Activated T-helper 17 cell treated with anti-CD3 and anti-CD28 coated beads, Interleukin-2, amount 50 U/mL, for 72 hours (primary cell): ENCODE measurements at regions not wholly inside any gene's neighbourhood (a gene's known extent, or its start where the extent isn't known, plus 50 kb on each side); places are given as distances from the start of the nearest gene placed in this dataset.

Experiments
- ATAC-seq: fragments of 150-1000 bp; cut with Tn5 transposase; replicated peaks from 2 replicates; pipeline ENCODE4 v1.10.0; 2021; ENCODE audit warnings: mild to moderate bottlenecking, moderate library complexity
- H3K27ac Mint-ChIP-seq: one replicate; pipeline ENCODE4 v1.8.0; 2022; ENCODE audit warnings: mixed read lengths
- H3K27me3 Mint-ChIP-seq: one replicate; pipeline ENCODE4 v1.8.0; 2022; ENCODE audit warnings: mixed read lengths
- H3K36me3 Mint-ChIP-seq: one replicate; pipeline ENCODE4 v1.8.0; 2022; ENCODE audit warnings: low read depth, mild to moderate bottlenecking, mixed read lengths
- H3K4me1 Mint-ChIP-seq: one replicate; pipeline ENCODE4 v1.8.0; 2022; ENCODE audit warnings: mixed read lengths
- H3K4me3 Mint-ChIP-seq: one replicate; pipeline ENCODE4 v1.8.0; 2022; ENCODE audit warnings: mild to moderate bottlenecking, mixed read lengths
- H3K9me3 Mint-ChIP-seq: one replicate; pipeline ENCODE4 v1.8.0; 2022; ENCODE audit warnings: mixed read lengths

- H3K4me1 Mint-ChIP-seq, result no peaks in the 10 kb centered on the region
- no peak overlapping the region for H3K4me3 Mint-ChIP-seq
- no peaks in the 10 kb centered on the region for H3K27me3 Mint-ChIP-seq
- ATAC-seq, result no peak
- peaks cover 14% of the 10 kb centered on the region for H3K36me3 Mint-ChIP-seq
- H3K9me3 Mint-ChIP-seq, result no peaks in the 10 kb centered on the region
- no peak overlapping the region for H3K27ac Mint-ChIP-seq
Measured at GRCh38 chr17:63338272-63338671, 107.8 kb downstream of the CYB561 start.

- H3K4me1 Mint-ChIP-seq, result no peaks in the 10 kb centered on the region
- no peak for ATAC-seq
- H3K9me3 Mint-ChIP-seq, result no peaks in the 10 kb centered on the region
- H3K27ac Mint-ChIP-seq, result no peak overlapping the region
- peaks cover 20% of the 10 kb centered on the region for H3K36me3 Mint-ChIP-seq
- no peak overlapping the region for H3K4me3 Mint-ChIP-seq
- no peaks in the 10 kb centered on the region for H3K27me3 Mint-ChIP-seq
Measured at GRCh38 chr17:63341276-63341675, 104.8 kb downstream of the CYB561 start.

- no peak for ATAC-seq
- no peak overlapping the region for H3K4me3 Mint-ChIP-seq
- H3K36me3 Mint-ChIP-seq, result peaks cover 20% of the 10 kb centered on the region
- H3K4me1 Mint-ChIP-seq, result no peaks in the 10 kb centered on the region
- H3K27me3 Mint-ChIP-seq, result no peaks in the 10 kb centered on the region
- no peak overlapping the region for H3K27ac Mint-ChIP-seq
- H3K9me3 Mint-ChIP-seq, result no peaks in the 10 kb centered on the region
Measured at GRCh38 chr17:63344383-63344782, 101.7 kb downstream of the CYB561 start.

- H3K4me3 Mint-ChIP-seq, result no peak overlapping the region
- peaks cover 25% of the 10 kb centered on the region for H3K36me3 Mint-ChIP-seq
- H3K27ac Mint-ChIP-seq, result no peak overlapping the region
- no peaks in the 10 kb centered on the region for H3K4me1 Mint-ChIP-seq
- ATAC-seq, result no peak
- no peaks in the 10 kb centered on the region for H3K27me3 Mint-ChIP-seq
- H3K9me3 Mint-ChIP-seq, result no peaks in the 10 kb centered on the region
Measured at GRCh38 chr17:63345611-63346010, 100.5 kb downstream of the CYB561 start.

GRCh38 chr17:63347475-63347874, 98.6 kb downstream of the CYB561 start:
- Mint-ChIP-seq H3K27ac (no peak overlapping the region), H3K9me3 (no peaks in the 10 kb centered on the region), H3K4me3 (no peak overlapping the region), H3K27me3 (no peaks in the 10 kb centered on the region), H3K36me3 (peaks cover 17% of the 10 kb centered on the region), H3K4me1 (no peaks in the 10 kb centered on the region)
- ATAC-seq, result peak; percentile 60

GRCh38 chr17:63349478-63350000, 96.6 kb downstream of the CYB561 start:
- Mint-ChIP-seq H3K27me3 (no peaks in the 10 kb centered on the region), H3K9me3 (no peaks in the 10 kb centered on the region), H3K4me1 (no peaks in the 10 kb centered on the region), H3K36me3 (peaks cover 26% of the 10 kb centered on the region), H3K27ac (no peak overlapping the region), H3K4me3 (no peak overlapping the region)
- no peak for ATAC-seq

- H3K27ac Mint-ChIP-seq, result no peak overlapping the region
- ATAC-seq, result no peak
- no peaks in the 10 kb centered on the region for H3K27me3 Mint-ChIP-seq
- no peaks in the 10 kb centered on the region for H3K9me3 Mint-ChIP-seq
- peaks cover 26% of the 10 kb centered on the region for H3K36me3 Mint-ChIP-seq
- no peak overlapping the region for H3K4me3 Mint-ChIP-seq
- H3K4me1 Mint-ChIP-seq, result no peaks in the 10 kb centered on the region
Measured at GRCh38 chr17:63350364-63350763, 95.7 kb downstream of the CYB561 start.

- H3K36me3 Mint-ChIP-seq, result peaks cover 45% of the 10 kb centered on the region
- H3K4me1 Mint-ChIP-seq, result no peaks in the 10 kb centered on the region
Measured at GRCh38 chr17:63354256-63354655, 91.8 kb downstream of the CYB561 start.

GRCh38 chr17:63356337-63356757, 89.8 kb downstream of the CYB561 start:
- ATAC-seq, result peak; percentile 70
- H3K36me3 Mint-ChIP-seq, result peaks cover 35% of the 10 kb centered on the region
- H3K4me3 Mint-ChIP-seq, result no peak overlapping the region

More at GRCh38 chr17:63354256-63354655, 91.8 kb downstream of the CYB561 start:
- Mint-ChIP-seq H3K27ac (no peak overlapping the region), H3K4me3 (no peak overlapping the region), H3K9me3 (no peaks in the 10 kb centered on the region), H3K27me3 (no peaks in the 10 kb centered on the region)
- ATAC-seq, result no peak

GRCh38 chr17:63358111-63358839, 87.8 kb downstream of the CYB561 start:
- H3K4me3 Mint-ChIP-seq, result no peak overlapping the region
- no peaks in the 10 kb centered on the region for H3K9me3 Mint-ChIP-seq
- peak overlapping the region; percentile 15 for H3K27ac Mint-ChIP-seq
- peak; percentile 23 for ATAC-seq
- H3K27me3 Mint-ChIP-seq, result no peaks in the 10 kb centered on the region
- no peaks in the 10 kb centered on the region for H3K4me1 Mint-ChIP-seq
- peaks cover 27% of the 10 kb centered on the region for H3K36me3 Mint-ChIP-seq

More at GRCh38 chr17:63356337-63356757, 89.8 kb downstream of the CYB561 start:
- Mint-ChIP-seq H3K27me3 (no peaks in the 10 kb centered on the region), H3K9me3 (no peaks in the 10 kb centered on the region), H3K27ac (no peak overlapping the region), H3K4me1 (no peaks in the 10 kb centered on the region)

- H3K4me3 Mint-ChIP-seq, result no peak overlapping the region
- no peaks in the 10 kb centered on the region for H3K9me3 Mint-ChIP-seq
- no peaks in the 10 kb centered on the region for H3K27me3 Mint-ChIP-seq
- H3K27ac Mint-ChIP-seq, result no peak overlapping the region
- peaks cover 20% of the 10 kb centered on the region for H3K36me3 Mint-ChIP-seq
- H3K4me1 Mint-ChIP-seq, result no peaks in the 10 kb centered on the region
- no peak for ATAC-seq
Measured at GRCh38 chr17:63358956-63359355, 87.2 kb downstream of the CYB561 start.

GRCh38 chr17:63361182-63361581, 84.9 kb downstream of the CYB561 start:
- Mint-ChIP-seq H3K4me3 (no peak overlapping the region), H3K36me3 (peaks cover 15% of the 10 kb centered on the region), H3K27ac (no peak overlapping the region), H3K27me3 (no peaks in the 10 kb centered on the region), H3K9me3 (no peaks in the 10 kb centered on the region), H3K4me1 (no peaks in the 10 kb centered on the region)
- no peak for ATAC-seq

- Mint-ChIP-seq H3K4me3 (no peak overlapping the region), H3K9me3 (no peaks in the 10 kb centered on the region), H3K27ac (no peak overlapping the region), H3K36me3 (peaks cover 9% of the 10 kb centered on the region), H3K4me1 (no peaks in the 10 kb centered on the region), H3K27me3 (no peaks in the 10 kb centered on the region)
- ATAC-seq, result no peak
Measured at GRCh38 chr17:63362115-63362514, 84.0 kb downstream of the CYB561 start.

- no peak overlapping the region for H3K4me3 Mint-ChIP-seq
- H3K4me1 Mint-ChIP-seq, result no peaks in the 10 kb centered on the region
- H3K27me3 Mint-ChIP-seq, result no peaks in the 10 kb centered on the region
Measured at GRCh38 chr17:63364387-63364786, 81.7 kb downstream of the CYB561 start.

GRCh38 chr17:63364944-63365343, 81.2 kb downstream of the CYB561 start:
- H3K9me3 Mint-ChIP-seq, result no peaks in the 10 kb centered on the region
- H3K4me3 Mint-ChIP-seq, result no peak overlapping the region
- H3K27me3 Mint-ChIP-seq, result no peaks in the 10 kb centered on the region
- H3K27ac Mint-ChIP-seq, result no peak overlapping the region
- no peaks in the 10 kb centered on the region for H3K36me3 Mint-ChIP-seq
- no peaks in the 10 kb centered on the region for H3K4me1 Mint-ChIP-seq
- ATAC-seq, result no peak

More at GRCh38 chr17:63364387-63364786, 81.7 kb downstream of the CYB561 start:
- Mint-ChIP-seq H3K36me3 (no peaks in the 10 kb centered on the region), H3K9me3 (no peaks in the 10 kb centered on the region), H3K27ac (no peak overlapping the region)
- ATAC-seq, result no peak
